Prostate gland (tissue), 2 donors: ENCODE measurements at regions not wholly inside any gene's neighbourhood (a gene's known extent, or its start where the extent isn't known, plus 50 kb on each side); places are given as distances from the start of the nearest gene placed in this dataset.

Source experiments
- POLR2AphosphoS5 ChIP-seq: sonication (generic); formaldehyde crosslinking; IDR thresholded peaks from one replicate; pipeline ENCODE4 v1.6.1; 2017; ENCODE audit warnings: antibody characterized with exemption
- TF ChIP-seq, protein P1 (sequence below), 4 experiments: fragments of 200-600 bp in 2 of 4; fragments of 450-650 bp in 2 of 4; sonication (generic) in 2 of 4; IDR thresholded peaks; 1 replicate in 3 of 4; 2 replicates in 1 of 4; pipeline ENCODE4 v1.5.1; 2016 to 2019; ENCODE audit warnings: antibody characterized with exemption in 4 of 4, mild to moderate bottlenecking in 2 of 4, moderate library complexity in 2 of 4

DNA sequence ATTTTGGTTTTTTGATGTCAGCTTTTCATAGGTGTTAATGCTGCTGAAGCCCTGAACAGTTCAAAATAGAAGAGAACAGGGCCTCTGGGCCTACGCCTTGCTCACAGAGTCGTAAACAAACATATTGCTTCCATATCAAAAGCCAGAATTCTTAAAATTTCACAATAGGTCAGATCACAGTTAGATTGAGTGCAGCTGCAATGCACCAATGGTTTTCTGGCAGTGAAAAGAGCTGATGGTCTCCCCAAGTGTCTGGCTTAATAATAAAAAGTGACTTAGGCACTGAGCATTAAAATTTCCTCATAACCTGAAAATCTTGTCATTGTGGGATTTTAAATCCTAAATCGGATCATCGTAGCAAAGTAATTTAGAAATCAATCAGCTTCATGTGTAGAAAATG is 493.0 kb downstream of the CAAP1 start:
- TF ChIP-seq, protein P1, sequence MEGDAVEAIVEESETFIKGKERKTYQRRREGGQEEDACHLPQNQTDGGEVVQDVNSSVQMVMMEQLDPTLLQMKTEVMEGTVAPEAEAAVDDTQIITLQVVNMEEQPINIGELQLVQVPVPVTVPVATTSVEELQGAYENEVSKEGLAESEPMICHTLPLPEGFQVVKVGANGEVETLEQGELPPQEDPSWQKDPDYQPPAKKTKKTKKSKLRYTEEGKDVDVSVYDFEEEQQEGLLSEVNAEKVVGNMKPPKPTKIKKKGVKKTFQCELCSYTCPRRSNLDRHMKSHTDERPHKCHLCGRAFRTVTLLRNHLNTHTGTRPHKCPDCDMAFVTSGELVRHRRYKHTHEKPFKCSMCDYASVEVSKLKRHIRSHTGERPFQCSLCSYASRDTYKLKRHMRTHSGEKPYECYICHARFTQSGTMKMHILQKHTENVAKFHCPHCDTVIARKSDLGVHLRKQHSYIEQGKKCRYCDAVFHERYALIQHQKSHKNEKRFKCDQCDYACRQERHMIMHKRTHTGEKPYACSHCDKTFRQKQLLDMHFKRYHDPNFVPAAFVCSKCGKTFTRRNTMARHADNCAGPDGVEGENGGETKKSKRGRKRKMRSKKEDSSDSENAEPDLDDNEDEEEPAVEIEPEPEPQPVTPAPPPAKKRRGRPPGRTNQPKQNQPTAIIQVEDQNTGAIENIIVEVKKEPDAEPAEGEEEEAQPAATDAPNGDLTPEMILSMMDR (IDR thresholded peaks at IDR 0.05) = no peak
- no peak for TF ChIP-seq POLR2AphosphoS5
